ENCODE measurements at regions not wholly inside any gene's neighbourhood (a gene's known extent, or its start where the extent isn't known, plus 50 kb on each side); places are given as distances from the start of the nearest gene placed in this dataset.

DNA sequence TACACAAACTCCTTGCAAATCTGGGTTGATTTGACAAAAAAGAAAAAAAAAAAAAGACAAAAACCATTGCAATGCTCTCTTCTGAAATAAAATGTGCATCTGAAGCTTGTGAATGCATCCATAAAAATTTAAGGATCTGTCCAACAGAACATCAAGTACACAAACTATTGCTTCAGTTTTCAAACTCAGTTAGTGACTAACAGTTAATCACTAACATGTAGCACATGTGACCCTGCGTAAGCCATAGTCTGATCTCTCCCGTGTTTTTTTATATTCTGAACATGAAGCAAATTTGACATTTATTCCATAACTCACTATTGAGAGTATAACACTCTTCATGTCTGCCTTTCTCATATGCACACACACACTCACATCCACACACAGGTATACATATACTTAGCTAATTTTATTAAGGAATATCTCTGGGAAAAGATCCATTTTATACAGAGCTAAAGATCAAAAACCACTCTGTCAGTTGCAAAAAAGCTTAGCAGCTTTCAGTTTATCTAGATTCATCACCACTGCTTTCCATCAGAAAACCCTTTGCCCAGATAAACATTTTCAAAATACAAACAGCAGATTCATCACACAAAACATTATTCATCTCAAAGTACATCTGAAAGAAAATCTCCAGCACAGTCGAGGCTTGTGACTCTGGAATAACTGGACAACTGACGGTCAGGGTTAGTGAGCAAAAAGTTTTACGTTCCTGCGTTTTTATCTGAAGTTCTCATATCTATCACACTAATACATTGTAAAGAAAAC, 1000.4 kb upstream of the ACVR2A start:
- TF ChIP-seq POLR2A (IDR thresholded peaks at IDR 0.05) (no peak), CTCF (IDR thresholded peaks at IDR 0.05) (no peak)

Data from Peyer's patch (tissue), 4 donors.